Osteoblast (primary cell): ENCODE measurements at regions not wholly inside any gene's neighbourhood (a gene's known extent, or its start where the extent isn't known, plus 50 kb on each side); places are given as distances from the start of the nearest gene placed in this dataset.
A peak's percentile ranks its signal among the peaks of the same experiment; 100 is the strongest.

Source experiments
- DNase-seq: peaks from one replicate; pipeline ENCODE4 v3.0.0; 2011; ENCODE audit warnings: low spot score, mixed read lengths; ENCODE audit not compliant: insufficient read length; ENCODE audit errors: missing footprints
- H2AFZ ChIP-seq: 2 replicates; pipeline ENCODE4 v1.6.0; 2011; ENCODE audit warnings: mild to moderate bottlenecking, low read length
- H3K27ac ChIP-seq: 2 replicates; pipeline ENCODE4 v1.5.1; 2011; ENCODE audit warnings: mild to moderate bottlenecking, low read depth, low read length, moderate library complexity
- H3K27me3 ChIP-seq: 2 replicates; pipeline ENCODE4 v1.6.0; 2012; ENCODE audit warnings: mild to moderate bottlenecking, control low read depth, inconsistent platforms, low read length, moderate library complexity; ENCODE audit not compliant: insufficient read depth
- H3K36me3 ChIP-seq: 2 replicates; pipeline ENCODE4 v1.5.1; 2011; ENCODE audit warnings: mild to moderate bottlenecking, low read length, control low read depth, moderate library complexity; ENCODE audit not compliant: insufficient read depth
- H3K4me1 ChIP-seq: 2 replicates; pipeline ENCODE4 v1.5.1; 2011; ENCODE audit warnings: mild to moderate bottlenecking, low read length, control low read depth, moderate library complexity; ENCODE audit not compliant: insufficient read depth
- H3K4me2 ChIP-seq: 2 replicates; pipeline ENCODE4 v1.6.0; 2011; ENCODE audit warnings: mild to moderate bottlenecking, low read length; ENCODE audit not compliant: insufficient read depth
- H3K4me3 ChIP-seq: fragments of 200-600 bp; sonication (generic); 3 replicates; pipeline ENCODE4 v1.5.1; 2012; ENCODE audit warnings: mild to moderate bottlenecking, low read length, inconsistent platforms; ENCODE audit not compliant: insufficient read depth
- H3K79me2 ChIP-seq: 2 replicates; pipeline ENCODE4 v1.6.0; 2012; ENCODE audit warnings: mild to moderate bottlenecking, low read length, control low read depth, inconsistent platforms; ENCODE audit not compliant: insufficient read depth
- H3K9me3 ChIP-seq: 2 replicates; pipeline ENCODE4 v1.5.1; 2011; ENCODE audit warnings: low read depth, low read length, control low read depth
- H4K20me1 ChIP-seq: 2 replicates; pipeline ENCODE4 v1.6.0; 2012; ENCODE audit warnings: mild to moderate bottlenecking, low read length, control low read depth; ENCODE audit not compliant: insufficient read depth
- CTCF ChIP-seq: IDR thresholded peaks from 2 replicates; pipeline ENCODE4 v1.5.1; 2011; ENCODE audit warnings: mild to moderate bottlenecking, low read depth, low read length, moderate library complexity; ENCODE audit errors: extremely low read depth

- H3K4me1 ChIP-seq, result peaks cover 2% of the 10 kb centered on the region
- no peak overlapping the region for H3K27ac ChIP-seq
- H3K79me2 ChIP-seq, result no peaks in the 10 kb centered on the region
- H4K20me1 ChIP-seq, result no peaks in the 10 kb centered on the region
- H3K36me3 ChIP-seq, result no peaks in the 10 kb centered on the region
- TF ChIP-seq CTCF, result no peak
- no peaks in the 10 kb centered on the region for H3K9me3 ChIP-seq
- H2AFZ ChIP-seq, result no peak overlapping the region
- H3K27me3 ChIP-seq, result no peaks in the 10 kb centered on the region
- H3K4me2 ChIP-seq, result no peak overlapping the region
- no peak for DNase-seq
- no peak overlapping the region for H3K4me3 ChIP-seq
Measured at GRCh38 chr15:62951481-62951880, 91.1 kb upstream of the TPM1 start.

DNA sequence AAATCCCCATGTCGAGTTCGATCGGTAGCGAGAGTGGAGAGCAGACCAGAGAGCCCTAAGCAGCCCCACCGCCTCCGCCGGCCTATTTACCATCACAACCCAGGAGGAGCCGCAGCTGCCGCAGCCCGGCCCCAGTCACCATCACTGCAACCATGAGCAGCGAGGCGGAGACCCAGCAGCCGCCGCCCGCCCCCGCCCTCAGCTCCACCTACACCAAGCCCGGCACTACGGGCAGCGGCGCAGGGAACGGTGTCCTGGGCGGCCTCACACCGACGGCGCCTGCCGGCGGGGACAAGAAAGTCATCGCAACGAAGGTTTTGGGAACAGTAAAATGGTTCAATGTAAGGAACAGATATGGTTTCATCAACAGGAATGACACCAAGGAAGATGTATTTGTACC, 89.5 kb upstream of the TPM1 start:
- no peak for TF ChIP-seq CTCF
- Histone ChIP-seq H3K36me3 (no peaks in the 10 kb centered on the region), H3K4me3 (no peak overlapping the region), H3K79me2 (no peaks in the 10 kb centered on the region), H2AFZ (no peak overlapping the region), H3K4me1 (peaks cover 7% of the 10 kb centered on the region), H3K27ac (no peak overlapping the region), H4K20me1 (no peaks in the 10 kb centered on the region), H3K4me2 (no peak overlapping the region), H3K9me3 (no peaks in the 10 kb centered on the region), H3K27me3 (no peaks in the 10 kb centered on the region)
- no peak for DNase-seq

DNA sequence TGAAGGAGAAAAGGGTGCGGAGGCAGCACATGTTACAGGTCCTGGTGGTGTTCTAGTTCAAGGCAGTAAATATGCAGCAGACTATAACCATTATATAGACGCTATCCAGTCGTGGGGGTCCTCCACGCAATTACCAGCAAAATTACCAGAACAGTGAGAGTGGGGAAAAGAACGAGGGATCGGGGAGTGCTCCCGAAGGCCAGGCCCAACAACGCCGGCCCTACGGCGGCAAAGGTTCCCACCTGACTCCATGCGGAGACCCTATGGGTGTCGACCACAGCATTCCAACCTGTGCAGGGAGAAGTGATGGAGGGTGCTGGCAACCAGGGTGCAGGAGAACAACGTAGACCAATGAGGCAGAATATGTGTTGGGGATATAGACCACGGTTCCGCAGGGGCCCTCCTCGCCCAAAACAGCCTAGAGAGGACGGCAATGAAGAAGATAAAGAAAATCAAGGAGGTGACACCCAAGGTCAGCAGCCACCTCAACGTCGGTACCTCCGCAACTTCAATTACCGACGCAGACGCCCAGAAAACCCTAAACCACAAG, 89.0 kb upstream of the TPM1 start:
- no peak overlapping the region for H3K4me2 ChIP-seq
- H4K20me1 ChIP-seq, result no peaks in the 10 kb centered on the region
- H3K36me3 ChIP-seq, result no peaks in the 10 kb centered on the region
- H3K4me3 ChIP-seq, result no peak overlapping the region
- H3K9me3 ChIP-seq, result no peaks in the 10 kb centered on the region
- no peaks in the 10 kb centered on the region for H3K27me3 ChIP-seq
- DNase-seq, result no peak
- peaks cover 10% of the 10 kb centered on the region for H3K4me1 ChIP-seq
- no peak for TF ChIP-seq CTCF
- no peak overlapping the region for H3K27ac ChIP-seq
- no peaks in the 10 kb centered on the region for H3K79me2 ChIP-seq
- H2AFZ ChIP-seq, result no peak overlapping the region

GRCh38 chr15:62957130-62957529, 85.4 kb upstream of the TPM1 start:
- DNase-seq, result peak; percentile 88
- Histone ChIP-seq H3K9me3 (no peaks in the 10 kb centered on the region), H4K20me1 (no peaks in the 10 kb centered on the region), H3K4me3 (no peak overlapping the region), H3K27ac (no peak overlapping the region), H3K4me1 (peaks cover 14% of the 10 kb centered on the region), H3K27me3 (no peaks in the 10 kb centered on the region), H2AFZ (no peak overlapping the region), H3K4me2 (no peak overlapping the region), H3K36me3 (no peaks in the 10 kb centered on the region), H3K79me2 (no peaks in the 10 kb centered on the region)
- no peak for TF ChIP-seq CTCF
